Right lobe of liver (tissue), 4 donors: ENCODE measurements at regions not wholly inside any gene's neighbourhood (a gene's known extent, or its start where the extent isn't known, plus 50 kb on each side); places are given as distances from the start of the nearest gene placed in this dataset.

Experiments
- POLR2A ChIP-seq: fragments of 450-650 bp; IDR thresholded peaks from one replicate; pipeline ENCODE4 v1.6.1; 2017; ENCODE audit warnings: antibody characterized with exemption, mild to moderate bottlenecking
- TF ChIP-seq, protein P1 (sequence below), 4 donors: fragments of 200-600 bp in 3 of 4; fragments of 450-650 bp in 1 of 4; IDR thresholded peaks; one replicate each; pipeline versions ENCODE4 v1.5.1 to v1.8.0; 2016 to 2022; ENCODE audit warnings: antibody characterized with exemption in 4 of 4, mild to moderate bottlenecking in 2 of 4
- donor health status: DM: no; HTN: no; CAD: no.
- donor health status: DM: no; HTN: no; CAD: no.
- donor health status: DM: no; HTN: yes; CAD: no.

GRCh38 chr6:14771016-14771415 lies 474.9 kb upstream of the JARID2 start:
- TF ChIP-seq, protein P1, sequence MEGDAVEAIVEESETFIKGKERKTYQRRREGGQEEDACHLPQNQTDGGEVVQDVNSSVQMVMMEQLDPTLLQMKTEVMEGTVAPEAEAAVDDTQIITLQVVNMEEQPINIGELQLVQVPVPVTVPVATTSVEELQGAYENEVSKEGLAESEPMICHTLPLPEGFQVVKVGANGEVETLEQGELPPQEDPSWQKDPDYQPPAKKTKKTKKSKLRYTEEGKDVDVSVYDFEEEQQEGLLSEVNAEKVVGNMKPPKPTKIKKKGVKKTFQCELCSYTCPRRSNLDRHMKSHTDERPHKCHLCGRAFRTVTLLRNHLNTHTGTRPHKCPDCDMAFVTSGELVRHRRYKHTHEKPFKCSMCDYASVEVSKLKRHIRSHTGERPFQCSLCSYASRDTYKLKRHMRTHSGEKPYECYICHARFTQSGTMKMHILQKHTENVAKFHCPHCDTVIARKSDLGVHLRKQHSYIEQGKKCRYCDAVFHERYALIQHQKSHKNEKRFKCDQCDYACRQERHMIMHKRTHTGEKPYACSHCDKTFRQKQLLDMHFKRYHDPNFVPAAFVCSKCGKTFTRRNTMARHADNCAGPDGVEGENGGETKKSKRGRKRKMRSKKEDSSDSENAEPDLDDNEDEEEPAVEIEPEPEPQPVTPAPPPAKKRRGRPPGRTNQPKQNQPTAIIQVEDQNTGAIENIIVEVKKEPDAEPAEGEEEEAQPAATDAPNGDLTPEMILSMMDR (IDR thresholded peaks at IDR 0.05): no peak
- TF ChIP-seq POLR2A: no peak
